Right lobe of liver (tissue), 6 donors: ENCODE measurements at regions not wholly inside any gene's neighbourhood (a gene's known extent, or its start where the extent isn't known, plus 50 kb on each side); places are given as distances from the start of the nearest gene placed in this dataset.

Source experiments
- ATAC-seq, 4 donors: fragments of 200-7000 bp; cut with Tn5 transposase; one replicate each; pipeline ENCODE4 v1.9.1; 2020; ENCODE audit warnings: mild to moderate bottlenecking in 4 of 4, moderate library complexity in 4 of 4
- DNase-seq, 3 donors: peaks; one replicate each; pipeline ENCODE4 v3.0.0-alpha.2; 2020
- H3K27ac ChIP-seq, 3 donors: fragments of 200-600 bp; one replicate each; pipeline ENCODE4 v1.8.0; 2022
- H3K27me3 ChIP-seq, 2 donors: fragments of 200-600 bp; one replicate each; pipeline ENCODE4 v1.8.0; 2022
- H3K36me3 ChIP-seq, 4 donors: fragments of 200-600 bp; sonication (generic) in 1 of 4; one replicate each; pipeline versions ENCODE4 v1.5.1 to v1.8.0; 2017 to 2022; ENCODE audit warnings: control low read depth in 1 of 4
- H3K4me1 ChIP-seq, 4 donors: fragments of 200-600 bp; sonication (generic) in 1 of 4; one replicate each; pipeline versions ENCODE4 v1.5.1 to v1.8.0; 2017 to 2022; ENCODE audit warnings: control low read depth in 1 of 4
- H3K4me3 ChIP-seq, 3 donors: fragments of 200-600 bp; one replicate each; pipeline ENCODE4 v1.8.0; 2022
- H3K9me3 ChIP-seq, 4 donors: fragments of 200-600 bp; sonication (generic) in 1 of 4; one replicate each; pipeline versions ENCODE4 v1.5.1 to v1.8.0; 2017 to 2022; ENCODE audit warnings: control low read depth in 1 of 4
- CTCF ChIP-seq, 4 donors: fragments of 200-600 bp in 3 of 4; fragments of 450-650 bp in 1 of 4; IDR thresholded peaks; one replicate each; pipeline versions ENCODE4 v1.5.1 to v1.8.0; 2016 to 2022; ENCODE audit warnings: antibody characterized with exemption in 4 of 4, mild to moderate bottlenecking in 2 of 4
- POLR2A ChIP-seq: fragments of 450-650 bp; IDR thresholded peaks from one replicate; pipeline ENCODE4 v1.6.1; 2017; ENCODE audit warnings: antibody characterized with exemption, mild to moderate bottlenecking
- WGBS: methylation state at CpG from one replicate; pipeline ENCODE4 v1.1.6; 2018; ENCODE audit warnings: low coverage, low lambda C conversion rate; ENCODE audit not compliant: insufficient coverage; ENCODE audit errors: missing lambda C conversion rate; 5-methylcytosine and 5-hydroxymethylcytosine counted together
- intact Hi-C, 2 donors: fragments of 100-400 bp; cut with DNase I; formaldehyde crosslinking; loops; one replicate each; pipeline versions ENCODE4 v1.11.2 to v1.14.1; 2022
- donor health status: DM: no; HTN: yes; CAD: no.
- donor health status: DM: no; HTN: no; CAD: no.
- donor health status: DM: no; HTN: no; CAD: no.
- donor health status: DM: no; HTN: yes; CAD: no.
- donor health status: DM: no; HTN: yes; CAD: no.

DNA sequence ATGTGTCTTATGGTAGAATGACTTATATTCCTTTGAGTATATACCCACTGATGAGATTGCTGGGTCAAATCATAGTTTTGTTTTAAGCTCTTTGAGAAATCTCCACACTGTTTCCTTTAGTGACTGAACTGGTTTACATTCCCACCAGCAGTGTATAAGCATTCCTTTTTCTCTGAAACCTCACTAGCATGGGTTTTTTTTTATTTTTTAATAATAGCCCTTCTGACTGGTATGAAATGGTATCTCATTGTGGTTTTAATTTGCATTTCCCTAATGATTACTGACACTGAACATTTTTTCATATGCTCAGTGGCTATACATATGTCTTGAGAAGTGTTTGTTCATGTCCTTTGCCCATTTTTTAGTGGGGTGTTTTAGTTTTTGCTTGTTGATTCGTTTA lies 494.3 kb downstream of the SQOR start:
- 31% methylated on average over 1 of the region's 1 CpG for WGBS
- no peak for ATAC-seq
- no peak overlapping the region for H3K4me3 ChIP-seq
- no peak for TF ChIP-seq POLR2A
- no peak for DNase-seq
- intact Hi-C loops: no loop called here
- H3K4me1 ChIP-seq: no peaks in the 10 kb centered on the region
- no peaks in the 10 kb centered on the region for H3K27me3 ChIP-seq
- peaks cover 0 to 3% (median 0%) of the 10 kb centered on the region in 4 donors for H3K9me3 ChIP-seq
- H3K27ac ChIP-seq: no peak overlapping the region
- no peaks in the 10 kb centered on the region for H3K36me3 ChIP-seq

DNA sequence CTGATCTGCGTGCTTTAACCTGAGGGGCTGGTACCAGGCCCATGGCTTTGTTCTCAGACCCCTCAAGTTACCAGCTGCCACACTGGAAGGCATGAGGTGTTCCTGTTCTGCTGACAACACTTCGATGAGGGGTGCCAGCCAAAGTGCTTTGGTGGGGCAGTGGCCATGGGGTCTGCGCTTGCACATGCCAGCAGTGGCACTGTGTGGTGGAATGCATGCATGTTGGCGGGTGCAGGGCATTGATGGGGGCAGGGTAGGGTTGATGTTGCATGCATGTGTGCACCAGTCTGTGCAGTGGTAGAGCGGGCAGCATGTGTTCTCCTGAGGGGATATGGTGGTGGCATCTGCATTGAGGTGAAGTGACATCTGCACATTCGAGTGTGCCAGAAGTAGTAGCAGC lies 497.0 kb downstream of the SQOR start:
- Histone ChIP-seq H3K27ac (no peak overlapping the region), H3K4me3 (no peak overlapping the region), H3K36me3 (no peaks in the 10 kb centered on the region), H3K4me1 (no peaks in the 10 kb centered on the region), H3K9me3 (peaks cover 0 to 4% (median 0%) of the 10 kb centered on the region in 4 donors), H3K27me3 (no peaks in the 10 kb centered on the region)
- no peak for DNase-seq
- TF ChIP-seq CTCF (IDR thresholded peaks at IDR 0.05): no peak
- TF ChIP-seq POLR2A: no peak
- intact Hi-C loops: no loop called here
- 63% methylated on average over 4 of the region's 6 CpGs for WGBS
- no peak for ATAC-seq

- Histone ChIP-seq H3K27me3 (no peaks in the 10 kb centered on the region), H3K36me3 (no peaks in the 10 kb centered on the region), H3K4me1 (no peaks in the 10 kb centered on the region), H3K27ac (no peak overlapping the region), H3K9me3 (peaks cover 0 to 4% (median 0%) of the 10 kb centered on the region in 4 donors), H3K4me3 (no peak overlapping the region)
- TF ChIP-seq CTCF (IDR thresholded peaks at IDR 0.05): no peak
- no peak for TF ChIP-seq POLR2A
- 48% methylated on average over 2 of the region's 2 CpGs for WGBS
- DNase-seq (no peak), ATAC-seq (peak in 2 of 4 donors; percentile 33 to 65)
- intact Hi-C loops: no loop called here
These were observed 502.6 kb downstream of the SQOR start for GRCh38 chr15:46137443-46137842.

GRCh38 chr15:46146002-46146401 lies 511.2 kb downstream of the SQOR start:
- Histone ChIP-seq H3K4me3 (no peak overlapping the region), H3K27me3 (no peaks in the 10 kb centered on the region), H3K36me3 (no peaks in the 10 kb centered on the region), H3K4me1 (no peaks in the 10 kb centered on the region), H3K9me3 (no peaks in the 10 kb centered on the region), H3K27ac (no peak overlapping the region)
- TF ChIP-seq POLR2A (no peak), CTCF (IDR thresholded peaks at IDR 0.05) (no peak)
- peak in 1 of 4 donors; percentile 32 for ATAC-seq
- 40% methylated on average over 1 of the region's 3 CpGs for WGBS
- no peak for DNase-seq
- intact Hi-C loops: no loop called here

- H3K4me1 ChIP-seq: no peaks in the 10 kb centered on the region
- ATAC-seq (no peak), DNase-seq (no peak)
- WGBS: 60% methylated on average over 1 of the region's 2 CpGs
- H3K27me3 ChIP-seq: no peaks in the 10 kb centered on the region
- TF ChIP-seq CTCF (IDR thresholded peaks at IDR 0.05) (no peak), POLR2A (no peak)
- H3K4me3 ChIP-seq: no peak overlapping the region
- H3K27ac ChIP-seq: no peak overlapping the region
- H3K9me3 ChIP-seq: no peaks in the 10 kb centered on the region
- intact Hi-C loops: no loop called here
- no peaks in the 10 kb centered on the region for H3K36me3 ChIP-seq
These were observed 512.1 kb downstream of the SQOR start for GRCh38 chr15:46146915-46147314.
